ENCODE measurements at regions not wholly inside any gene's neighbourhood (a gene's known extent, or its start where the extent isn't known, plus 50 kb on each side); places are given as distances from the start of the nearest gene placed in this dataset.
"Not testable (repeated sequence)": the region's sequence is repeated elsewhere in the genome, so short reads cannot be mapped to it uniquely, and the experiment has no call there.

DNA sequence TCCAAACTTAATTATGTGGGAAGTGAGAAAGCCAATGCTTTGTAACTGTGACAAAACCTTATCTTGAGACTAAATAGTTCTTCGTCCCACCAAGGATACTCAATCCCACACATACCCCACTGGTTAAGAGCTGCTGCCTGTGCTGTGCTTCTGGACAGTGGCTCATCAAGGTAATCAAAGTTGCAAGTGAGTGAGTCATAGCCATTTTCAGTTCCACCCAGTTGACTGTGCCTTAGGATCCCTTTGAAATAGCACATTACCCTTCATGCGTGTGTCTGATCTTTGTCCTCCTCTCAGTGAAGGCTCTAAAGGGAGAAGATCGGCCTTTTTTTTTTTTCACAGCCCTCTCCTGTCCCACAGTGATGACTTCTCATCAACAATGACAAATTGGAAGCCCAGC is 706.0 kb upstream of the AUTS2 start:
- H3K27me3 ChIP-seq (ENCODE audit: insufficient read depth, low read length, poor library complexity) = no peaks in the 10 kb centered on the region
- no peak overlapping the region for H4K5ac ChIP-seq (ENCODE audit: low read length)
- no peak overlapping the region for H3K27ac ChIP-seq (ENCODE audit: low read depth, low read length)
- WGBS (ENCODE audit: extremely low coverage, insufficient coverage, low lambda C conversion rate) = no CpG with 5 or more reads among the region's 3 CpGs
- H3K56ac ChIP-seq (ENCODE audit: low read length) = no peak overlapping the region
- no peak overlapping the region for H3K23ac ChIP-seq (ENCODE audit: low read length)
- no peak overlapping the region for H3K4me3 ChIP-seq (ENCODE audit: low read length)
- H3K18ac ChIP-seq (ENCODE audit: low read length) = peak overlapping the region; percentile 41
- H2AK5ac ChIP-seq (ENCODE audit: low read length) = no peak overlapping the region
- H3K79me1 ChIP-seq (ENCODE audit: low read length) = no peaks in the 10 kb centered on the region
- H3K9ac ChIP-seq (ENCODE audit: low read length) = no peak overlapping the region
- H2BK5ac ChIP-seq (ENCODE audit: low read length) = no peak overlapping the region
- no peak overlapping the region for H2BK15ac ChIP-seq (replicated peaks; ENCODE audit: low read depth)
- H3K79me2 ChIP-seq (ENCODE audit: control insufficient read depth, insufficient read depth, low read length) = no peaks in the 10 kb centered on the region
- H3K4me1 ChIP-seq (ENCODE audit: control insufficient read depth, low read depth, low read length) = peaks cover 2% of the 10 kb centered on the region
- H3K36me3 ChIP-seq (ENCODE audit: control insufficient read depth, insufficient read depth, low read length) = no peaks in the 10 kb centered on the region
- no peak overlapping the region for H3K4me2 ChIP-seq (ENCODE audit: low read length)
- no peak overlapping the region for H3K4ac ChIP-seq (ENCODE audit: low read depth, low read length)
- no peak overlapping the region for H4K8ac ChIP-seq (ENCODE audit: low read depth, low read length)
- no peak overlapping the region for H2BK120ac ChIP-seq (ENCODE audit: low read depth, low read length)
- DNase-seq = peak; percentile 37

DNA sequence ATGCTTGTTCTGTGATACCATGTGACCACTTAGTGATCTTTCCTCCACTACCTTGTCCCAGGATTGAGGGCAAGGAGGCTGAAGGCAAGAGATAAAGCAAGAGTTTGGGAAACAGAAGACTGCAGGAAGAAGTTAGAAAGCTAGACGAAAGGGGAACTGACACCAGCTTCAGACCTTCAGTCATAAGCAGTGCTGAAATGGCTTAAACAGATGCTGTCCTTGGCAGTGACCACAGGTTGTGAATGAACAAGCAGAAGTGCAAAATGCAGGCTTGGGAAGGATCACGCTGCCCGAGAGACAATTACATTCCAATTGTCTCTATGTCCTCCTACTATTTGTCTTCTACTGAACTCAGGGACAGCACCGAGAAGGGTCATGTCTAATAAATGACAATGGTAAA is 704.9 kb upstream of the AUTS2 start:
- Histone ChIP-seq H4K5ac (ENCODE audit: low read length) (no peak overlapping the region), H3K36me3 (ENCODE audit: control insufficient read depth, insufficient read depth, low read length) (no peaks in the 10 kb centered on the region), H3K4me2 (ENCODE audit: low read length) (no peak overlapping the region), H3K4ac (ENCODE audit: low read depth, low read length) (no peak overlapping the region), H3K79me1 (ENCODE audit: low read length) (no peaks in the 10 kb centered on the region), H2BK120ac (ENCODE audit: low read depth, low read length) (no peak overlapping the region), H3K4me1 (ENCODE audit: control insufficient read depth, low read depth, low read length) (peaks cover 2% of the 10 kb centered on the region), H3K18ac (ENCODE audit: low read length) (no peak overlapping the region), H2BK15ac (replicated peaks; ENCODE audit: low read depth) (no peak overlapping the region), H3K23ac (ENCODE audit: low read length) (no peak overlapping the region), H3K27ac (ENCODE audit: low read depth, low read length) (no peak overlapping the region), H3K4me3 (ENCODE audit: low read length) (no peak overlapping the region), H3K27me3 (ENCODE audit: insufficient read depth, low read length, poor library complexity) (no peaks in the 10 kb centered on the region), H3K79me2 (ENCODE audit: control insufficient read depth, insufficient read depth, low read length) (no peaks in the 10 kb centered on the region), H3K9ac (ENCODE audit: low read length) (no peak overlapping the region), H2AK5ac (ENCODE audit: low read length) (no peak overlapping the region), H4K8ac (ENCODE audit: low read depth, low read length) (no peak overlapping the region), H3K56ac (ENCODE audit: low read length) (no peak overlapping the region), H2BK5ac (ENCODE audit: low read length) (no peak overlapping the region)
- no peak for DNase-seq
- no CpG with 5 or more reads among the region's 4 CpGs for WGBS (ENCODE audit: extremely low coverage, insufficient coverage, low lambda C conversion rate)

DNA sequence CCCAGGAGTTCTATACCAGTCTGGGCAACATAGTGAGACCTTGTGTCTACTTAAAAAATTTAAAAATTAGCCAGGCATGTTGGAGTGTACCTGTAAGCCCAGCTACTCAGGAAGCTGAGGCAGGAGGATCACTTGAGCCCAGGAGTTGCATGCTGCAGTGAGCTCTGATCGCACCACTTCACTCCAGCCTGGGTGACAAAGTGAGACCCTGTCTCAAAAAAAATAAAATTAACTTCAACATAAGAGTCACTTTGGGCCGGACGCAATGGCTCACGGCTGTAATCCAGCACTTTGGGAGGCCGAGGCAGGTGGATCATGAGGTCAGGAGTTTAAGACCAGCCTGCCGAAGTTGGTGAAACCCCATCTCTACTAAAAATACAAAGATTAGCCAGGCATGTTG is 699.1 kb upstream of the AUTS2 start:
- H3K4me1 ChIP-seq (ENCODE audit: control insufficient read depth, low read depth, low read length); H2BK120ac ChIP-seq (ENCODE audit: low read depth, low read length); H2AK5ac ChIP-seq (ENCODE audit: low read length); DNase-seq; H3K79me2 ChIP-seq (ENCODE audit: control insufficient read depth, insufficient read depth, low read length); H3K23ac ChIP-seq (ENCODE audit: low read length); H3K36me3 ChIP-seq (ENCODE audit: control insufficient read depth, insufficient read depth, low read length); H2BK5ac ChIP-seq (ENCODE audit: low read length); H3K4ac ChIP-seq (ENCODE audit: low read depth, low read length); H3K27ac ChIP-seq (ENCODE audit: low read depth, low read length); H2BK15ac ChIP-seq (replicated peaks; ENCODE audit: low read depth); H4K5ac ChIP-seq (ENCODE audit: low read length); H3K9ac ChIP-seq (ENCODE audit: low read length); H3K56ac ChIP-seq (ENCODE audit: low read length); H3K18ac ChIP-seq (ENCODE audit: low read length); H3K79me1 ChIP-seq (ENCODE audit: low read length); H4K8ac ChIP-seq (ENCODE audit: low read depth, low read length); H3K27me3 ChIP-seq (ENCODE audit: insufficient read depth, low read length, poor library complexity); H3K4me3 ChIP-seq (ENCODE audit: low read length); H3K4me2 ChIP-seq (ENCODE audit: low read length): not testable (repeated sequence)
- WGBS (ENCODE audit: extremely low coverage, insufficient coverage, low lambda C conversion rate) = no CpG with 5 or more reads among the region's 6 CpGs

DNA sequence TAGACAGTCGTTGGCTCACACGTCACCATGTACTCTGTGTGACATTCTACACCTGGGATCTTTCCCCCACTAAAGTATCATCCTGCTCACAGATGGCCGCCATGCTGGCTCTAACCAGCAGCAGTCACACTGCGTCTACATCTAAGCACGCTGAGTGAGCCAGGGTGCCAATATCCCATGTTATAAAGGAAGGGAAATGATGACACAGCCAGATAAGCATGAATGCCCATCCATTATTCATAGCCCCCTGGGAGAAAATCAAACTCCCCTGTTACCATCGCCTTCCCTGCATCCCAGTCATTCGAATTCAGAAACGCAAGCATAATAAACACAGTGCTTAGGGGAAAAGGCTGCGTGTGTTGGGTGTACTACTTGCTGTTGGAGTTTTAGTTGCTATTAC is 698.2 kb upstream of the AUTS2 start:
- Histone ChIP-seq H3K18ac (ENCODE audit: low read length) (no peak overlapping the region), H2BK5ac (ENCODE audit: low read length) (no peak overlapping the region), H4K8ac (ENCODE audit: low read depth, low read length) (no peak overlapping the region), H3K27ac (ENCODE audit: low read depth, low read length) (no peak overlapping the region), H3K4me2 (ENCODE audit: low read length) (no peak overlapping the region), H2AK5ac (ENCODE audit: low read length) (no peak overlapping the region), H2BK120ac (ENCODE audit: low read depth, low read length) (no peak overlapping the region), H3K56ac (ENCODE audit: low read length) (no peak overlapping the region), H4K5ac (ENCODE audit: low read length) (no peak overlapping the region), H3K79me1 (ENCODE audit: low read length) (no peaks in the 10 kb centered on the region), H3K4ac (ENCODE audit: low read depth, low read length) (no peak overlapping the region), H3K4me1 (ENCODE audit: control insufficient read depth, low read depth, low read length) (no peaks in the 10 kb centered on the region), H3K36me3 (ENCODE audit: control insufficient read depth, insufficient read depth, low read length) (no peaks in the 10 kb centered on the region), H3K79me2 (ENCODE audit: control insufficient read depth, insufficient read depth, low read length) (no peaks in the 10 kb centered on the region), H3K9ac (ENCODE audit: low read length) (no peak overlapping the region), H3K23ac (ENCODE audit: low read length) (no peak overlapping the region), H3K27me3 (ENCODE audit: insufficient read depth, low read length, poor library complexity) (no peaks in the 10 kb centered on the region), H3K4me3 (ENCODE audit: low read length) (no peak overlapping the region), H2BK15ac (replicated peaks; ENCODE audit: low read depth) (no peak overlapping the region)
- no CpG with 5 or more reads among the region's 9 CpGs for WGBS (ENCODE audit: extremely low coverage, insufficient coverage, low lambda C conversion rate)
- DNase-seq = no peak

DNA sequence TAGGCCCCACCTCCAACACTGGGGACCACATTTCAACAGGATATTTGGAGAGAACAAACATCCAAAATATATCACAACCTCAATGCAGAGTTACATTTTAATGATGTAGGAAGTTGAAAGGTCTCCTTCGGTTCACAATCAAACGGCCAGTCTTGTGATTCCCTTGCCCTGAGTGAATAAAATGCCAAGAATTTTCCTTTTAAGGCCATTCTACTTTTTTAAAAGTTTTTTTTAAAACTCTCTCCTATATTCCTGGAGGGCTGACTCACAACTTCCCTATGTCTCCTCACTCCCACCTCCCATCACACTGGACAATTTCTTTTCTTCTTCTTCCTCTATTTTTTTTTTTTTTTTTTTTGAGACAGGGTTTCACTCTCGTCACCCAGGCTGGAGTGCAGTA is 693.6 kb upstream of the AUTS2 start:
- no peak overlapping the region for H3K18ac ChIP-seq (ENCODE audit: low read length)
- no peaks in the 10 kb centered on the region for H3K79me1 ChIP-seq (ENCODE audit: low read length)
- H3K27ac ChIP-seq (ENCODE audit: low read depth, low read length) = no peak overlapping the region
- DNase-seq = no peak
- no peaks in the 10 kb centered on the region for H3K79me2 ChIP-seq (ENCODE audit: control insufficient read depth, insufficient read depth, low read length)
- H3K4ac ChIP-seq (ENCODE audit: low read depth, low read length) = no peak overlapping the region
- H2BK120ac ChIP-seq (ENCODE audit: low read depth, low read length) = no peak overlapping the region
- no peak overlapping the region for H4K8ac ChIP-seq (ENCODE audit: low read depth, low read length)
- H2BK15ac ChIP-seq (replicated peaks; ENCODE audit: low read depth) = no peak overlapping the region
- no peaks in the 10 kb centered on the region for H3K27me3 ChIP-seq (ENCODE audit: insufficient read depth, low read length, poor library complexity)
- no CpG with 5 or more reads among the region's 3 CpGs for WGBS (ENCODE audit: extremely low coverage, insufficient coverage, low lambda C conversion rate)
- H3K4me2 ChIP-seq (ENCODE audit: low read length) = no peak overlapping the region
- H3K23ac ChIP-seq (ENCODE audit: low read length) = no peak overlapping the region
- H3K9ac ChIP-seq (ENCODE audit: low read length) = no peak overlapping the region
- H3K4me3 ChIP-seq (ENCODE audit: low read length) = no peak overlapping the region
- H2AK5ac ChIP-seq (ENCODE audit: low read length) = no peak overlapping the region
- no peaks in the 10 kb centered on the region for H3K36me3 ChIP-seq (ENCODE audit: control insufficient read depth, insufficient read depth, low read length)
- no peak overlapping the region for H3K56ac ChIP-seq (ENCODE audit: low read length)
- H2BK5ac ChIP-seq (ENCODE audit: low read length) = no peak overlapping the region
- H3K4me1 ChIP-seq (ENCODE audit: control insufficient read depth, low read depth, low read length) = no peaks in the 10 kb centered on the region
- H4K5ac ChIP-seq (ENCODE audit: low read length) = no peak overlapping the region

DNA sequence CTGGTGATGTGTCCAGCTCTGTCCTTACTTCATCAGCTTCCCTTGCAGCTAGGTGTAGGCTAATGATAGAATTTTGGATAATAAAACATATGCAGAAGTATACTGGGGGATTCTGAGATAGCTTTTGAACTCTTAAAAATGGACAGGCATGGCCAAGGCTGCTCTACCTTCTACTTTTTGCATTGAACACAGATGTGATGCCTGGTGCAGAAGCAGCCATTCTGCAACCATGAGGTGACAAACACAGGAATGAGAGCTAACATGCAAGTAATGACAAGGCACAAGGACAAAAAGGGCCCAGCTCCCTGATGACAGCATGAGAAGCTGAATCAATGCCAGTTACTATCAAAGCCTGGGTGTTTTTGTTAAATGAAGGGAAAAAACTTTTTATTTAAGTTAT is 686.5 kb upstream of the AUTS2 start:
- no peak overlapping the region for H3K18ac ChIP-seq (ENCODE audit: low read length)
- H2BK5ac ChIP-seq (ENCODE audit: low read length) = no peak overlapping the region
- no peak overlapping the region for H2BK120ac ChIP-seq (ENCODE audit: low read depth, low read length)
- H4K8ac ChIP-seq (ENCODE audit: low read depth, low read length) = no peak overlapping the region
- H3K79me2 ChIP-seq (ENCODE audit: control insufficient read depth, insufficient read depth, low read length) = no peaks in the 10 kb centered on the region
- no peak overlapping the region for H3K27ac ChIP-seq (ENCODE audit: low read depth, low read length)
- H3K9ac ChIP-seq (ENCODE audit: low read length) = no peak overlapping the region
- no peak overlapping the region for H3K4ac ChIP-seq (ENCODE audit: low read depth, low read length)
- no peaks in the 10 kb centered on the region for H3K36me3 ChIP-seq (ENCODE audit: control insufficient read depth, insufficient read depth, low read length)
- H3K23ac ChIP-seq (ENCODE audit: low read length) = no peak overlapping the region
- H3K4me3 ChIP-seq (ENCODE audit: low read length) = peak overlapping the region; percentile 28
- H4K5ac ChIP-seq (ENCODE audit: low read length) = no peak overlapping the region
- no peak overlapping the region for H3K4me2 ChIP-seq (ENCODE audit: low read length)
- no peak overlapping the region for H2BK15ac ChIP-seq (replicated peaks; ENCODE audit: low read depth)
- no peaks in the 10 kb centered on the region for H3K4me1 ChIP-seq (ENCODE audit: control insufficient read depth, low read depth, low read length)
- no peaks in the 10 kb centered on the region for H3K27me3 ChIP-seq (ENCODE audit: insufficient read depth, low read length, poor library complexity)
- no peak overlapping the region for H2AK5ac ChIP-seq (ENCODE audit: low read length)
- H3K56ac ChIP-seq (ENCODE audit: low read length) = no peak overlapping the region
- H3K79me1 ChIP-seq (ENCODE audit: low read length) = no peaks in the 10 kb centered on the region
- DNase-seq = no peak
